ENCODE measurements at regions not wholly inside any gene's neighbourhood (a gene's known extent, or its start where the extent isn't known, plus 50 kb on each side); places are given as distances from the start of the nearest gene placed in this dataset.

DNA sequence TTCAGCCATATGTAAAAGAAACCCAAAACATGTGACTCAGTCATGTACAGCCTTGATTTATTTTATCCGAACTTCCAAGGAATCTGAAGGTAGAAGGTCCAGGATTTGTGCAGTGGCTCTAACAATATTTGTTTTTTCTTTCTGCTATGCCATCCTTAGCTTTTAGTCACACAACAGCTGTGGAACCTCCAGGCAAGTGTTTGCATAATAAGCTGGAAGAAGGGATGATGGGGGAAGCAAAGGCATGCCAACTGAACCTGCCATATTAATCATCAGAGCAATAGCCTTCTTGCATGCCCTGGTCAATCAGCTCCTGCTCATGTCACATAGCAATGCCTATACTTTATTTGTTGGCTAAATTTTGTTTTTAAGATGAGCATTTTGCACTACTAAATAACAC, 444.7 kb upstream of the ARPP21 start:
- no peak for TF ChIP-seq POLR2AphosphoS5 (IDR thresholded peaks at IDR 0.05; ENCODE audit: low read depth, low read length)
- TF ChIP-seq POLR2A (IDR thresholded peaks at IDR 0.05; ENCODE audit: low read depth, low read length) = no peak
